GM23338 (cell line): ENCODE measurements at regions not wholly inside any gene's neighbourhood (a gene's known extent, or its start where the extent isn't known, plus 50 kb on each side); places are given as distances from the start of the nearest gene placed in this dataset.

Experiments used
- TF ChIP-seq, protein P1 (sequence below), 2 experiments: fragments of 200-600 bp in 1 of 2; sonication (generic) in 1 of 2; conservative IDR thresholded peaks; 2 replicates each; pipeline versions ENCODE4 v1.5.1 to v1.6.1; 2016 to 2017; ENCODE audit warnings: antibody characterized with exemption in 2 of 2, low read depth in 2 of 2, mild to moderate bottlenecking in 2 of 2, moderate library complexity in 1 of 2
- TF ChIP-seq, protein P2 (sequence below): fragments of 250-450 bp; sonication (Bioruptor Pico); IDR thresholded peaks from 2 replicates; pipeline ENCODE4 v1.5.0; 2020; ENCODE audit warnings: mild to moderate bottlenecking, moderate library complexity

DNA sequence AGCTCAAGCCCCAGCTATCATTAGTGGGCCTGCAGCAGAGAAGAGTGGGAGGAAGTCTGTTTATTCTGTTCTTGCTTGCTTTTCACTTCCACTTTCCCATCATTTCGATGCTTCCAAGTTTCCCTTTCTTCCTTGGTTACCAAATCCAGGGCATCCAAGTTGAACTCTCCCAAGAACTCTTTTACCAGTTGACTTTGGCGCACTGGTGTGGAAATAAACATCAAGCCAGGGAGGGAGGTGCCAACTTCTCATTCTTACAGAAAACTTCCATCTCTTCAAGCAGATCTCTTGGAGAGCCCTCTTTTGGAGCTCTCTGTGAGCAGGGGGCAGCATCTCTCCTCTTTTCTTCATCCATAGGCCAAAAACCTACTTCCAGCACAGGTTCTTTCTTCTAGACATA lies 85.7 kb upstream of the RGS17 start:
- TF ChIP-seq, protein P1, sequence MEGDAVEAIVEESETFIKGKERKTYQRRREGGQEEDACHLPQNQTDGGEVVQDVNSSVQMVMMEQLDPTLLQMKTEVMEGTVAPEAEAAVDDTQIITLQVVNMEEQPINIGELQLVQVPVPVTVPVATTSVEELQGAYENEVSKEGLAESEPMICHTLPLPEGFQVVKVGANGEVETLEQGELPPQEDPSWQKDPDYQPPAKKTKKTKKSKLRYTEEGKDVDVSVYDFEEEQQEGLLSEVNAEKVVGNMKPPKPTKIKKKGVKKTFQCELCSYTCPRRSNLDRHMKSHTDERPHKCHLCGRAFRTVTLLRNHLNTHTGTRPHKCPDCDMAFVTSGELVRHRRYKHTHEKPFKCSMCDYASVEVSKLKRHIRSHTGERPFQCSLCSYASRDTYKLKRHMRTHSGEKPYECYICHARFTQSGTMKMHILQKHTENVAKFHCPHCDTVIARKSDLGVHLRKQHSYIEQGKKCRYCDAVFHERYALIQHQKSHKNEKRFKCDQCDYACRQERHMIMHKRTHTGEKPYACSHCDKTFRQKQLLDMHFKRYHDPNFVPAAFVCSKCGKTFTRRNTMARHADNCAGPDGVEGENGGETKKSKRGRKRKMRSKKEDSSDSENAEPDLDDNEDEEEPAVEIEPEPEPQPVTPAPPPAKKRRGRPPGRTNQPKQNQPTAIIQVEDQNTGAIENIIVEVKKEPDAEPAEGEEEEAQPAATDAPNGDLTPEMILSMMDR (conservative IDR thresholded peaks at IDR 0.05; ENCODE audit: low read depth in 2 of 2) = no peak
- TF ChIP-seq, protein P2, sequence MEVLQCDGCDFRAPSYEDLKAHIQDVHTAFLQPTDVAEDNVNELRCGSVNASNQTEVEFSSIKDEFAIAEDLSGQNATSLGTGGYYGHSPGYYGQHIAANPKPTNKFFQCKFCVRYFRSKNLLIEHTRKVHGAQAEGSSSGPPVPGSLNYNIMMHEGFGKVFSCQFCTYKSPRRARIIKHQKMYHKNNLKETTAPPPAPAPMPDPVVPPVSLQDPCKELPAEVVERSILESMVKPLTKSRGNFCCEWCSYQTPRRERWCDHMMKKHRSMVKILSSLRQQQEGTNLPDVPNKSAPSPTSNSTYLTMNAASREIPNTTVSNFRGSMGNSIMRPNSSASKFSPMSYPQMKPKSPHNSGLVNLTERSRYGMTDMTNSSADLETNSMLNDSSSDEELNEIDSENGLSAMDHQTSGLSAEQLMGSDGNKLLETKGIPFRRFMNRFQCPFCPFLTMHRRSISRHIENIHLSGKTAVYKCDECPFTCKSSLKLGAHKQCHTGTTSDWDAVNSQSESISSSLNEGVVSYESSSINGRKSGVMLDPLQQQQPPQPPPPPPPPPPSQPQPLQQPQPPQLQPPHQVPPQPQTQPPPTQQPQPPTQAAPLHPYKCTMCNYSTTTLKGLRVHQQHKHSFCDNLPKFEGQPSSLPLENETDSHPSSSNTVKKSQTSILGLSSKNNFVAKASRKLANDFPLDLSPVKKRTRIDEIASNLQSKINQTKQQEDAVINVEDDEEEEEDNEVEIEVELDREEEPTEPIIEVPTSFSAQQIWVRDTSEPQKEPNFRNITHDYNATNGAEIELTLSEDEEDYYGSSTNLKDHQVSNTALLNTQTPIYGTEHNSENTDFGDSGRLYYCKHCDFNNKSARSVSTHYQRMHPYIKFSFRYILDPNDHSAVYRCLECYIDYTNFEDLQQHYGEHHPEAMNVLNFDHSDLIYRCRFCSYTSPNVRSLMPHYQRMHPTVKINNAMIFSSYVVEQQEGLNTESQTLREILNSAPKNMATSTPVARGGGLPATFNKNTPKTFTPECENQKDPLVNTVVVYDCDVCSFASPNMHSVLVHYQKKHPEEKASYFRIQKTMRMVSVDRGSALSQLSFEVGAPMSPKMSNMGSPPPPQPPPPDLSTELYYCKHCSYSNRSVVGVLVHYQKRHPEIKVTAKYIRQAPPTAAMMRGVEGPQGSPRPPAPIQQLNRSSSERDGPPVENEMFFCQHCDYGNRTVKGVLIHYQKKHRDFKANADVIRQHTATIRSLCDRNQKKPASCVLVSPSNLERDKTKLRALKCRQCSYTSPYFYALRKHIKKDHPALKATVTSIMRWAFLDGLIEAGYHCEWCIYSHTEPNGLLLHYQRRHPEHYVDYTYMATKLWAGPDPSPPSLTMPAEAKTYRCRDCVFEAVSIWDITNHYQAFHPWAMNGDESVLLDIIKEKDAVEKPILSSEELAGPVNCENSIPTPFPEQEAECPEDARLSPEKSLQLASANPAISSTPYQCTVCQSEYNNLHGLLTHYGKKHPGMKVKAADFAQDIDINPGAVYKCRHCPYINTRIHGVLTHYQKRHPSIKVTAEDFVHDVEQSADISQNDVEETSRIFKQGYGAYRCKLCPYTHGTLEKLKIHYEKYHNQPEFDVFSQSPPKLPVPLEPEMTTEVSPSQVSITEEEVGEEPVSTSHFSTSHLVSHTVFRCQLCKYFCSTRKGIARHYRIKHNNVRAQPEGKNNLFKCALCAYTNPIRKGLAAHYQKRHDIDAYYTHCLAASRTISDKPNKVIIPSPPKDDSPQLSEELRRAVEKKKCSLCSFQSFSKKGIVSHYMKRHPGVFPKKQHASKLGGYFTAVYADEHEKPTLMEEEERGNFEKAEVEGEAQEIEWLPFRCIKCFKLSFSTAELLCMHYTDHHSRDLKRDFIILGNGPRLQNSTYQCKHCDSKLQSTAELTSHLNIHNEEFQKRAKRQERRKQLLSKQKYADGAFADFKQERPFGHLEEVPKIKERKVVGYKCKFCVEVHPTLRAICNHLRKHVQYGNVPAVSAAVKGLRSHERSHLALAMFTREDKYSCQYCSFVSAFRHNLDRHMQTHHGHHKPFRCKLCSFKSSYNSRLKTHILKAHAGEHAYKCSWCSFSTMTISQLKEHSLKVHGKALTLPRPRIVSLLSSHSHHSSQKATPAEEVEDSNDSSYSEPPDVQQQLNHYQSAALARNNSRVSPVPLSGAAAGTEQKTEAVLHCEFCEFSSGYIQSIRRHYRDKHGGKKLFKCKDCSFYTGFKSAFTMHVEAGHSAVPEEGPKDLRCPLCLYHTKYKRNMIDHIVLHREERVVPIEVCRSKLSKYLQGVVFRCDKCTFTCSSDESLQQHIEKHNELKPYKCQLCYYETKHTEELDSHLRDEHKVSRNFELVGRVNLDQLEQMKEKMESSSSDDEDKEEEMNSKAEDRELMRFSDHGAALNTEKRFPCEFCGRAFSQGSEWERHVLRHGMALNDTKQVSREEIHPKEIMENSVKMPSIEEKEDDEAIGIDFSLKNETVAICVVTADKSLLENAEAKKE (CRISPR knock-in tag) = no peak
